BJ (cell line): ENCODE measurements at regions not wholly inside any gene's neighbourhood (a gene's known extent, or its start where the extent isn't known, plus 50 kb on each side); places are given as distances from the start of the nearest gene placed in this dataset.
A peak's percentile ranks its signal among the peaks of the same experiment; 100 is the strongest.

Source experiments
- CTCF ChIA-PET: fragments of 350-600 bp; formaldehyde crosslinking; extraction: SDS; loops from one replicate; lab custom pipeline; 2021; ENCODE audit warnings: antibody characterized with exemption, inconsistent platforms; lab: Yijun Ruan, JAX
- POLR2A ChIA-PET: fragments of 300-600 bp; sonication (Branson Sonifier 250); formaldehyde crosslinking; extraction: SDS; loops from one replicate; lab custom pipeline; 2021; ENCODE audit warnings: antibody characterized with exemption; lab: Charles Lee
- DNase-seq: peaks from one replicate; pipeline ENCODE4 v3.0.0-alpha.2; 2011; ENCODE audit warnings: low read depth
- H3K27me3 ChIP-seq: 2 replicates; pipeline ENCODE4 v1.6.0; 2011; ENCODE audit warnings: low read length; ENCODE audit not compliant: control insufficient read depth, insufficient read depth
- H3K36me3 ChIP-seq: 2 replicates; pipeline ENCODE4 v1.5.1; 2011; ENCODE audit warnings: low read length; ENCODE audit not compliant: control insufficient read depth, insufficient read depth
- H3K4me3 ChIP-seq: 2 replicates; pipeline ENCODE4 v1.5.1; 2011; ENCODE audit warnings: low read depth, mild to moderate bottlenecking, control low read depth, low read length
- CTCF ChIP-seq: IDR thresholded peaks from 2 replicates; pipeline ENCODE4 v1.5.1; 2011; ENCODE audit warnings: low read depth, mild to moderate bottlenecking, control low read depth, inconsistent platforms, low read length, moderate library complexity; ENCODE audit not compliant: insufficient read depth

DNA sequence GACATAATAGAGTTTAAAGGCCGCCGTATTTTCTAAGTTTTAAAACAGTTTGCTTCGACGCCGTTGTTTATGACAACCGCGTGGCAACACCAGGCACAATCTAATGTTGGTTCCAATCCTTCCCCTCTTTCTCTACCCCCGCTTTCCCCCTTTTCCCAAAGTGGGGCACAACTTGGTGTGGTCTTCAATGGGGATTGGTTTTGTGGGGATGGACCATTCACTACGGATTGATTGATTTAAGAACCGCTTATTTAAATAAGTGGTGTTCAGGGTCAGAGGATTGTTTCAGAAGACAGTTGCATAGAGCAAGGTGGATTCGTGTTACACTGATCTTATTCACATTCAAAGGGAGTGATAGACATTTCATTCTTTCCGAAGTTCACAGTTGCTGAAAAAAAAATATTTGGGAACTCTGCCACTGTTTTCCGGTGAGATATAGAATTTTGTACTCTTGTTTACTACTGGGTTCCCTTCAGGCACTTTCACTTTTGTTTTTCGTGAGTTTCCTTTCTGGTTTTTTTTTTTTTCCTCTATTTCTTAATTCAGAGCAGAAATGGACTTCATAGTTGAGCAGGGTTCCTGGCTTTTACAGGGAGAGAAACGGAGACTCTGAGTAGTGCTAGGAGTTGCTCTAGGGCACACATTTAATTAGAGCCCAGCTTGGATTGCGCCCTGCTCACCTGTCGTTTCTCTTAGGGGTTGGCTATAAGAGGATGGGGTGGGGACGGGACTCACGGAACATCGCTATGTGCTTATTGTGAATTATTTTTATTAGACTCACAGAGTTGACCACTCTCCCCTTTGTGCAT is 79.6 kb upstream of the AK4 start:
- peaks cover 5% of the 10 kb centered on the region for H3K27me3 ChIP-seq
- no peaks in the 10 kb centered on the region for H3K36me3 ChIP-seq
- no peak for TF ChIP-seq CTCF
- H3K4me3 ChIP-seq = peak overlapping the region; percentile 84
- DNase-seq = no peak
- ChIA-PET POLR2A (interaction anchor here (0.6 kb wide), 1 partner anchor 1378 kb away, joined by 3 read pairs; no protein-coding TSS in a partner anchor), CTCF (interaction anchor here (0.5 kb wide), 2 partner anchors 14 to 205 kb away, joined by 3 to 4 read pairs; no protein-coding TSS in a partner anchor)

DNA sequence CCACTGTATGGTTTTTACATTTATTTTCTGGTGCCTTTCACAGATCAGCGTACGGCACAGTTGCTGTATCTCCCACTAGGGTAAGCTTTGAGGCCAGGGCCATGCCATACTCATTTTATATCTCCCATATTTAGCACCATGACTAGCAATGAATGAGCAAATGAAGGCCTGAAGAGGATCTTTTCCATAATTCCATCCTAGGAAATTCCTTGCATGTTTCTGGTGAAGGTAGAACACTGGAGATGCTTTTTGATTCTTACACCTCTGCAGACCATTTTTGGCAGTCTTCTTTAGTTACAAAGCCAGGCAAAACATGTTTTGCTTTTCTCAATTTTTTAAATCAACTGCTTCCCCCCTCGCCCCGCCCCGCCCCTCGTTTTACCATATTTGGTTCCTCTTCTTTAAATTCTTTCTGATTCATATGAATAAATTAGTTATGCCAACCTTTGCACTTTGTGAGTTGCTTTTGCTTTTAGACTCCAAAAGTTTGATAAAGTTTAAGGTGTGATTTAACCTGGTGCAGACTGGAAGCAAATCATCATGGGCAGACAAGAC is 78.9 kb upstream of the AK4 start:
- no peak for DNase-seq
- POLR2A ChIA-PET = no interaction called here
- Histone ChIP-seq H3K36me3 (no peaks in the 10 kb centered on the region), H3K4me3 (peak overlapping the region; percentile 84), H3K27me3 (peaks cover 5% of the 10 kb centered on the region)
- TF ChIP-seq CTCF = no peak
- CTCF ChIA-PET = interaction anchor here (0.5 kb wide), 1 partner anchor 14 kb away, joined by 3 read pairs; no protein-coding TSS in a partner anchor

DNA sequence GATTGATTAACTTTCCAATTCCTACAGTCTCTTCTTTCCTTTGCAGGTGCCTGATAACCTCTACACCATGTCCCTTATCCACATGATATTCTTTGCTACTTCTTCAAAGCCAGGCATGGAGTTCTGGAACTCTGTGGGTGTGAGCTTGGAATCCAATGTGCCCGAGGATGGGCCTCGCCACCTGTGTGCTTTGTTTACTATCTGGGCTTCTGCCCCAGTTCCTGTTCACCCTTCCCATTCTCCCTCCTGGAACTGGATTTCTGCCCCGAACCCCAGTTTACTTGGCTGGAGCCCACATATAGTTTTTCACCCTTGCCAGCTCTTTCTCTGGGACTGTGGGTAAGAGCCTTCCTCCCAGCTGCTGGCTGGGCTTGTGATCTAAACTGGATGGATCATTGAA is 75.2 kb upstream of the AK4 start:
- no peaks in the 10 kb centered on the region for H3K36me3 ChIP-seq
- H3K4me3 ChIP-seq = no peak overlapping the region
- POLR2A ChIA-PET = no interaction called here
- CTCF ChIA-PET = interaction anchor here (0.7 to 1.5 kb wide), 4 partner anchors 13 to 640 kb away, joined by 3 to 4 read pairs (median 3); no protein-coding TSS in a partner anchor
- no peak for DNase-seq
- H3K27me3 ChIP-seq = peaks cover 8% of the 10 kb centered on the region; the same call in 1 of the 2 replicates
- TF ChIP-seq CTCF = no peak

- TF ChIP-seq CTCF = peak; percentile 81
- POLR2A ChIA-PET = no interaction called here
- Histone ChIP-seq H3K4me3 (no peak overlapping the region), H3K27me3 (peaks cover 8% of the 10 kb centered on the region; the same call in 1 of the 2 replicates), H3K36me3 (no peaks in the 10 kb centered on the region)
- CTCF ChIA-PET = interaction anchor here (0.9 to 2.2 kb wide), 19 partner anchors 9 to 612 kb away, joined by 3 to 18 read pairs (median 4); no protein-coding TSS in a partner anchor
- DNase-seq = no peak
Measured at GRCh38 chr1:65075123-65075976, 72.7 kb upstream of the AK4 start.

- H3K36me3 ChIP-seq = no peaks in the 10 kb centered on the region
- TF ChIP-seq CTCF = no peak
- peaks cover 7% of the 10 kb centered on the region; the same call in 1 of the 2 replicates for H3K27me3 ChIP-seq
- no peak for DNase-seq
- POLR2A ChIA-PET = no interaction called here
- H3K4me3 ChIP-seq = no peak overlapping the region
- CTCF ChIA-PET = interaction anchor here (1.5 kb wide), 1 partner anchor 610 kb away, joined by 6 read pairs; no protein-coding TSS in a partner anchor
Measured at GRCh38 chr1:65077369-65077768, 70.6 kb upstream of the AK4 start.
